ENCODE measurements at regions not wholly inside any gene's neighbourhood (a gene's known extent, or its start where the extent isn't known, plus 50 kb on each side); places are given as distances from the start of the nearest gene placed in this dataset.

GRCh38 chr5:116908537-116908936, 333.9 kb upstream of the SEMA6A start:
- DNase-seq (ENCODE audit: low spot score in 2 of 2), result no peak
- H3K36me3 ChIP-seq, result no peaks in the 10 kb centered on the region
- no peaks in the 10 kb centered on the region for H3K9me3 ChIP-seq
- TF ChIP-seq, protein P1, sequence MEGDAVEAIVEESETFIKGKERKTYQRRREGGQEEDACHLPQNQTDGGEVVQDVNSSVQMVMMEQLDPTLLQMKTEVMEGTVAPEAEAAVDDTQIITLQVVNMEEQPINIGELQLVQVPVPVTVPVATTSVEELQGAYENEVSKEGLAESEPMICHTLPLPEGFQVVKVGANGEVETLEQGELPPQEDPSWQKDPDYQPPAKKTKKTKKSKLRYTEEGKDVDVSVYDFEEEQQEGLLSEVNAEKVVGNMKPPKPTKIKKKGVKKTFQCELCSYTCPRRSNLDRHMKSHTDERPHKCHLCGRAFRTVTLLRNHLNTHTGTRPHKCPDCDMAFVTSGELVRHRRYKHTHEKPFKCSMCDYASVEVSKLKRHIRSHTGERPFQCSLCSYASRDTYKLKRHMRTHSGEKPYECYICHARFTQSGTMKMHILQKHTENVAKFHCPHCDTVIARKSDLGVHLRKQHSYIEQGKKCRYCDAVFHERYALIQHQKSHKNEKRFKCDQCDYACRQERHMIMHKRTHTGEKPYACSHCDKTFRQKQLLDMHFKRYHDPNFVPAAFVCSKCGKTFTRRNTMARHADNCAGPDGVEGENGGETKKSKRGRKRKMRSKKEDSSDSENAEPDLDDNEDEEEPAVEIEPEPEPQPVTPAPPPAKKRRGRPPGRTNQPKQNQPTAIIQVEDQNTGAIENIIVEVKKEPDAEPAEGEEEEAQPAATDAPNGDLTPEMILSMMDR (IDR thresholded peaks at IDR 0.05), result no peak
- TF ChIP-seq EP300 (IDR thresholded peaks at IDR 0.05) (no peak), POLR2AphosphoS5 (IDR thresholded peaks at IDR 0.05) (no peak), POLR2A (IDR thresholded peaks at IDR 0.05) (no peak)
- WGBS, result 90% methylated on average over 1 of the region's 1 CpG
- H3K4me3 ChIP-seq, result no peak overlapping the region
- H3K27ac ChIP-seq, result no peak overlapping the region
- no peaks in the 10 kb centered on the region for H3K4me1 ChIP-seq
- H3K27me3 ChIP-seq, result no peaks in the 10 kb centered on the region

DNA sequence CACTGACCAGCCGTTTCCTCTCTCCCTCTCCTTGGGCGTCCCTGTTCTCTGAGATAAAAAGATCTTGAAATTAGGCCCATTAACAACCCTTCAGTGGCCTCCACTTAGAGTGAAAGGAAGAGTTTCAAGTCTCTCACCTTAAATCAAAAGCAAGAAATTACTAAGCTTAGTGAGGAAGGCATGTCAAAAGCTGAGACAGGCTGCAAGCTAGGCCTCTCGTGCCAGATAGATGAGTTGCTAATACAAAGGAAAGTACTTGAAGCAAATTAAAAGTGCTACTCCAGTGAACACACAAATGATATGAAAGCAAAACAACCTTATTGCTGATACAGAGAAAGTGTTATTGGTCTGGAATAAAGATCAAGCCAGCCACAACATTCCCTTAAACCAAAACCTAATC, 331.3 kb upstream of the SEMA6A start:
- Histone ChIP-seq H3K9me3 (no peaks in the 10 kb centered on the region), H3K4me1 (no peaks in the 10 kb centered on the region), H3K27ac (no peak overlapping the region), H3K36me3 (no peaks in the 10 kb centered on the region), H3K4me3 (no peak overlapping the region), H3K27me3 (no peaks in the 10 kb centered on the region)
- TF ChIP-seq POLR2A (IDR thresholded peaks at IDR 0.05), result no peak
- TF ChIP-seq EP300 (IDR thresholded peaks at IDR 0.05), result no peak
- TF ChIP-seq POLR2AphosphoS5 (IDR thresholded peaks at IDR 0.05), result no peak
- TF ChIP-seq, protein P1 (IDR thresholded peaks at IDR 0.05), result no peak
- 88% methylated on average over 3 of the region's 3 CpGs for WGBS
- no peak for DNase-seq (ENCODE audit: low spot score in 2 of 2)

DNA sequence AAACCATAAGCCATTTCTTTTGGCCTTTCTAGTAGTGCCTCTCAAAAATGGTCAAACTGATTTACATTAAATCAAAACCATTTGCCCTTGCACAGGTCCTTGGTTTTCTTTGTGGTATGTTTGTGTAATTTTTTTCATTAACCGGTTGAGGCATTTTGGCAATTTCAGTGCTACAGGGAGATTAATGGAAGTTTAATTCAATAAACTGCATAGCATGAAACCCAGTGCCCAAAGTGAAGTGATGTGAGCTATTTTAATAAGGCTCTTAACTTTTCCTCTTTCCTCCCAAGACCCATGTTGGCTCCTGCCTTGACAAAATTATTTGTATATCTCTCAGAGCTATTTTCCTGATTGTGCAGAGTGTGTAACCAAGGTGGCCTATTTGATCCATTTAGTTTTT, 326.2 kb upstream of the SEMA6A start:
- Histone ChIP-seq H3K4me1 (no peaks in the 10 kb centered on the region), H3K36me3 (no peaks in the 10 kb centered on the region), H3K9me3 (no peaks in the 10 kb centered on the region), H3K27me3 (no peaks in the 10 kb centered on the region), H3K27ac (no peak overlapping the region), H3K4me3 (no peak overlapping the region)
- no peak for DNase-seq (ENCODE audit: low spot score in 2 of 2)
- TF ChIP-seq, protein P1 (IDR thresholded peaks at IDR 0.05), result no peak
- TF ChIP-seq POLR2AphosphoS5 (IDR thresholded peaks at IDR 0.05) (no peak), POLR2A (IDR thresholded peaks at IDR 0.05) (no peak), EP300 (IDR thresholded peaks at IDR 0.05) (no peak)
- 78% methylated on average over 1 of the region's 1 CpG for WGBS

GRCh38 chr5:116898917-116899316, 324.3 kb upstream of the SEMA6A start:
- Histone ChIP-seq H3K27ac (no peak overlapping the region), H3K4me3 (no peak overlapping the region), H3K36me3 (no peaks in the 10 kb centered on the region), H3K4me1 (no peaks in the 10 kb centered on the region), H3K27me3 (no peaks in the 10 kb centered on the region), H3K9me3 (no peaks in the 10 kb centered on the region)
- TF ChIP-seq EP300 (IDR thresholded peaks at IDR 0.05), result no peak
- no peak for TF ChIP-seq POLR2A (IDR thresholded peaks at IDR 0.05)
- DNase-seq (ENCODE audit: low spot score in 2 of 2), result no peak
- 59% methylated on average over 2 of the region's 2 CpGs for WGBS

DNA sequence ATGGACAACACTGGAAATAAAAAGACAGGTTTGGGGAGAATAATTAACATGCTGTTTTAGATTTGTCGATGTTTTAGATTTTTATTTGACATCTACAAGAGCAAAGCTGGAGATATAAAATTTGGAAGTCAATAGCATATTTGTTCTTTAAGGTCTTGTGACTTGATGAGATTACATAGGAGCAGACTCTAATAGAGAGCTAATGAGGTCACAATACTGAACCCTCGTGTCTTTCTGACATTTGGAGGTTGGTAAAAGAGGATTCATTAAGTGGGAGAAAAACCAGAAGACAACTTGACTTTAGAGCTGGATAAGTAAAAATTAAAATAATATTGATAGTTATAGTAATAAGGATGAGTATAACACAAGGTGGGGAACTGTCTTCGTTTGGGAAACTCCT, 322.7 kb upstream of the SEMA6A start:
- no peak overlapping the region for H3K4me3 ChIP-seq
- DNase-seq (ENCODE audit: low spot score in 2 of 2), result no peak
- TF ChIP-seq POLR2AphosphoS5 (IDR thresholded peaks at IDR 0.05), result no peak
- no peak for TF ChIP-seq POLR2A (IDR thresholded peaks at IDR 0.05)
- H3K9me3 ChIP-seq, result no peaks in the 10 kb centered on the region
- H3K4me1 ChIP-seq, result no peaks in the 10 kb centered on the region
- H3K27me3 ChIP-seq, result no peaks in the 10 kb centered on the region
- 86% methylated on average over 3 of the region's 3 CpGs for WGBS
- H3K36me3 ChIP-seq, result no peaks in the 10 kb centered on the region
- no peak overlapping the region for H3K27ac ChIP-seq

DNA sequence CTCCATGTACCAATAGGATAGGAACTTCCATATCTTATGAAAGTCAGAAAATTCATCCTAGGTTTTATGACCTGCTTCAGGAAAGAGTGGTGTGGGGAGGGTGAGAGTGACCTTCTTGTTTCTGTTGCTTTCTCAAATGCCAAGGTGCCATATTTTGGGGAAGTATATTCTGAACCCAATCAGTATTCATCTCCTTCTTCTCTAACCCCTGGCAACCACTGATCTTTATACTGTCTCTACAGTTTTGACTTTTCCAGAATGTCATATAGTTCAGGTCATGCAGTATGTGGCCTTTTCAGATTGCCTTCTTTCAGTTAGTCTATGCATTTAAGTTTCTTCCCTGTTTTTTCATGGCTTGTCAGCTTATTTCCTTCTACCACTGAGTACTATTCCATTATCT, 321.4 kb upstream of the SEMA6A start:
- TF ChIP-seq POLR2AphosphoS5 (IDR thresholded peaks at IDR 0.05) (no peak), POLR2A (IDR thresholded peaks at IDR 0.05) (no peak)
- Histone ChIP-seq H3K9me3 (no peaks in the 10 kb centered on the region), H3K27me3 (no peaks in the 10 kb centered on the region), H3K4me1 (no peaks in the 10 kb centered on the region), H3K27ac (no peak overlapping the region), H3K4me3 (no peak overlapping the region), H3K36me3 (no peaks in the 10 kb centered on the region)
- no peak for DNase-seq (ENCODE audit: low spot score in 2 of 2)

- H3K9me3 ChIP-seq, result no peaks in the 10 kb centered on the region
- H3K27ac ChIP-seq, result no peak overlapping the region
- H3K4me3 ChIP-seq, result no peak overlapping the region
- no peak for TF ChIP-seq POLR2A (IDR thresholded peaks at IDR 0.05)
- no peak for TF ChIP-seq POLR2AphosphoS5 (IDR thresholded peaks at IDR 0.05)
- no peak for TF ChIP-seq EP300 (IDR thresholded peaks at IDR 0.05)
- TF ChIP-seq, protein P1 (IDR thresholded peaks at IDR 0.05), result no peak
- no peaks in the 10 kb centered on the region for H3K27me3 ChIP-seq
- no peak for DNase-seq (ENCODE audit: low spot score in 2 of 2)
- H3K4me1 ChIP-seq, result no peaks in the 10 kb centered on the region
- H3K36me3 ChIP-seq, result no peaks in the 10 kb centered on the region
Observed at GRCh38 chr5:116892993-116893392, 318.4 kb upstream of the SEMA6A start.
